ENCODE measurements at regions not wholly inside any gene's neighbourhood (a gene's known extent, or its start where the extent isn't known, plus 50 kb on each side); places are given as distances from the start of the nearest gene placed in this dataset.

- no peak for DNase-seq (ENCODE audit: low read depth)
These were observed 263.7 kb downstream of the SOX11 start for GRCh38 chr2:5955921-5956320.

GRCh38 chr2:5959836-5960820 is 267.9 kb downstream of the SOX11 start:
- DNase-seq (ENCODE audit: low read depth): no peak

- no peak for DNase-seq (ENCODE audit: low read depth)
These were observed 275.3 kb downstream of the SOX11 start for GRCh38 chr2:5967506-5967905.

- no peak for DNase-seq (ENCODE audit: low read depth)
These were observed 277.1 kb downstream of the SOX11 start for GRCh38 chr2:5969303-5969702.

- no peak for DNase-seq (ENCODE audit: low read depth)
These were observed 278.2 kb downstream of the SOX11 start for GRCh38 chr2:5970347-5970746.

GRCh38 chr2:5974477-5974876 is 282.3 kb downstream of the SOX11 start:
- no peak for DNase-seq (ENCODE audit: low read depth)

- DNase-seq (ENCODE audit: low read depth): no peak
These were observed 283.2 kb downstream of the SOX11 start for GRCh38 chr2:5975401-5975800.

GRCh38 chr2:5976531-5977065 is 284.4 kb downstream of the SOX11 start:
- no peak for DNase-seq (ENCODE audit: low read depth)

GRCh38 chr2:5977477-5977876 is 285.3 kb downstream of the SOX11 start:
- no peak for DNase-seq (ENCODE audit: low read depth)

- DNase-seq (ENCODE audit: low read depth): no peak
These were observed 286.1 kb downstream of the SOX11 start for GRCh38 chr2:5978131-5978751.

GRCh38 chr2:5980450-5981190 is 288.4 kb downstream of the SOX11 start:
- no peak for DNase-seq (ENCODE audit: low read depth)

GRCh38 chr2:5982193-5982902 is 290.2 kb downstream of the SOX11 start:
- DNase-seq (ENCODE audit: low read depth): no peak

- DNase-seq (ENCODE audit: low read depth): no peak
These were observed 290.7 kb downstream of the SOX11 start for GRCh38 chr2:5982903-5983265.

GRCh38 chr2:5983511-5984272 is 291.5 kb downstream of the SOX11 start:
- DNase-seq (ENCODE audit: low read depth): no peak

GRCh38 chr2:5984273-5984655 is 292.1 kb downstream of the SOX11 start:
- no peak for DNase-seq (ENCODE audit: low read depth)

- DNase-seq (ENCODE audit: low read depth): no peak
These were observed 292.8 kb downstream of the SOX11 start for GRCh38 chr2:5984946-5985345.

GRCh38 chr2:5985536-5986385 is 293.6 kb downstream of the SOX11 start:
- no peak for DNase-seq (ENCODE audit: low read depth)

GRCh38 chr2:5986801-5987787 is 294.9 kb downstream of the SOX11 start:
- DNase-seq (ENCODE audit: low read depth): no peak

- no peak for DNase-seq (ENCODE audit: low read depth)
These were observed 295.9 kb downstream of the SOX11 start for GRCh38 chr2:5988120-5988519.
